HepG2 (cell line): ENCODE measurements at regions not wholly inside any gene's neighbourhood (a gene's known extent, or its start where the extent isn't known, plus 50 kb on each side); places are given as distances from the start of the nearest gene placed in this dataset.

ENCODE experiments used
- ATAC-seq: fragments of 200-7000 bp; cut with Tn5 transposase; 3 replicates; pipeline ENCODE4 v1.9.1; 2020; ENCODE audit warnings: mild to moderate bottlenecking, moderate library complexity
- BruUV-seq: library from RNA; stranded (reverse); fragments of 400-500 nt; replicated peaks from 2 replicates; lab custom pipeline; 2021; lab: Mats Ljungman, UMichigan
- CTCF ChIA-PET: fragments of 300-600 bp; formaldehyde crosslinking; extraction: SDS; loops from one replicate; lab custom pipeline; 2021; ENCODE audit warnings: low total read pairs, inconsistent platforms, low intra/inter-chr PET ratio; lab: Yijun Ruan, JAX
- POLR2A ChIA-PET: fragments of 350-600 bp; sonication (Branson Sonifier 250); formaldehyde crosslinking; loops from one replicate; lab custom pipeline; 2020; ENCODE audit warnings: antibody characterized with exemption, inconsistent platforms; lab: Yijun Ruan, JAX
- DNase-seq: peaks from one replicate; pipeline ENCODE4 v3.0.0-alpha.2; 2015; ENCODE audit warnings: low spot score
- FAIRE-seq: peaks from 3 replicates; lab custom pipeline; 2011; peaks lifted over from hg19 to GRCh38; lab: Jason Lieb, UNC
- H2AFZ ChIP-seq: one replicate; pipeline ENCODE4 v1.6.1; 2011; ENCODE audit warnings: low read length, inconsistent platforms
- H3K27ac ChIP-seq: fragments of 300-600 bp; 3 replicates; pipeline ENCODE4 v1.8.0; 2011; ENCODE audit warnings: mixed run types, mild to moderate bottlenecking, mixed read lengths, low read length, inconsistent platforms; ENCODE audit not compliant: insufficient read depth; ENCODE audit errors: extremely low read length
- H3K27me3 ChIP-seq, 2 experiments: fragments of 200-600 bp in 1 of 2; 2 replicates in 1 of 2; 3 replicates in 1 of 2; pipeline versions ENCODE4 v1.6.0 to v1.8.0; 2011; ENCODE audit warnings: low read length in 2 of 2, mild to moderate bottlenecking in 2 of 2, moderate library complexity in 2 of 2, inconsistent platforms in 1 of 2; ENCODE audit not compliant: insufficient read depth in 2 of 2, control insufficient read depth in 1 of 2
- H3K36me3 ChIP-seq, 2 experiments: fragments of 200-600 bp in 1 of 2; replicated peaks in 1 of 2; 2 replicates in 1 of 2; 3 replicates in 1 of 2; pipeline versions ENCODE4 v1.5.1 to v1.8.0; 2011; ENCODE audit warnings: low read length in 2 of 2, inconsistent platforms in 1 of 2; ENCODE audit not compliant: insufficient read depth in 2 of 2, control insufficient read depth in 1 of 2
- H3K4me1 ChIP-seq: 2 replicates; pipeline ENCODE4 v1.5.1; 2012; ENCODE audit warnings: low read length, inconsistent platforms; ENCODE audit not compliant: insufficient read depth
- H3K4me2 ChIP-seq: 2 replicates; pipeline ENCODE4 v1.6.0; 2011; ENCODE audit warnings: low read depth, low read length, inconsistent platforms
- H3K4me3 ChIP-seq, 3 experiments: fragments of 200-600 bp in 1 of 3; sonication (generic), shearing (Covaris generic) in 1 of 3; replicated peaks in 1 of 3; 2 replicates each; pipeline ENCODE4 v1.5.1; 2011 to 2016; ENCODE audit warnings: low read length in 3 of 3, inconsistent platforms in 2 of 3, low read depth in 2 of 3, mild to moderate bottlenecking in 2 of 3, control low read depth in 1 of 3, mixed read lengths in 1 of 3; ENCODE audit not compliant: insufficient read depth in 1 of 3
- H3K79me2 ChIP-seq: one replicate; pipeline ENCODE4 v1.6.1; 2011; ENCODE audit warnings: low read length, inconsistent platforms; ENCODE audit not compliant: insufficient read depth
- H3K9ac ChIP-seq: 2 replicates; pipeline ENCODE4 v1.6.0; 2011; ENCODE audit warnings: mild to moderate bottlenecking, low read depth, low read length, inconsistent platforms; ENCODE audit not compliant: insufficient read depth
- H3K9me3 ChIP-seq: 2 replicates; pipeline ENCODE4 v1.5.1; 2012; ENCODE audit warnings: mild to moderate bottlenecking, low read length
- H4K20me1 ChIP-seq: 2 replicates; pipeline ENCODE4 v1.6.0; 2011; ENCODE audit warnings: inconsistent platforms, mild to moderate bottlenecking, low read length, moderate library complexity; ENCODE audit not compliant: insufficient read depth
- CEBPG ChIP-seq: IDR thresholded peaks from 2 replicates; pipeline ENCODE4 v1.6.1; 2016
- CHD4 ChIP-seq: fragments of 200-600 bp; sonication (generic); IDR thresholded peaks from 2 replicates; pipeline ENCODE4 v1.7.0; 2017; ENCODE audit warnings: mild to moderate bottlenecking, low read length, borderline replicate concordance
- HOXA9 ChIP-seq: sonication (generic); formaldehyde crosslinking; IDR thresholded peaks from 2 replicates; pipeline ENCODE4 v1.8.1; 2022; ENCODE audit warnings: missing genetic modification reagents, mild to moderate bottlenecking, moderate library complexity, borderline replicate concordance
- MEF2D ChIP-seq: sonication (generic); formaldehyde crosslinking; IDR thresholded peaks from 2 replicates; pipeline ENCODE4 v1.5.1; 2020; ENCODE audit warnings: mild to moderate bottlenecking, missing genetic modification reagents
- MIER2 ChIP-seq: IDR thresholded peaks from 2 replicates; pipeline ENCODE4 v1.6.1; 2016; ENCODE audit warnings: missing biosample characterization, missing genetic modification reagents
- ZBTB20 ChIP-seq: sonication (generic); formaldehyde crosslinking; IDR thresholded peaks from 2 replicates; pipeline ENCODE4 v1.8.1; 2023; ENCODE audit warnings: missing genetic modification reagents, low read depth, mild to moderate bottlenecking, borderline replicate concordance
- ZC3H13 ChIP-seq: sonication (generic); formaldehyde crosslinking; IDR thresholded peaks from 2 replicates; pipeline ENCODE4 v1.8.1; 2023; ENCODE audit warnings: mild to moderate bottlenecking, missing genetic modification reagents, moderate library complexity
- ZEB1 ChIP-seq: IDR thresholded peaks from 2 replicates; pipeline ENCODE4 v1.6.1; 2012; ENCODE audit warnings: mild to moderate bottlenecking, low read depth, inconsistent platforms; ENCODE audit not compliant: insufficient replicate concordance
- ZFYVE20 ChIP-seq: sonication (generic); formaldehyde crosslinking; IDR thresholded peaks from 2 replicates; pipeline ENCODE4 v1.8.0; 2023; ENCODE audit warnings: low read depth, mild to moderate bottlenecking, moderate library complexity, missing genetic modification reagents, borderline replicate concordance
- ZNF20 ChIP-seq: sonication (generic); formaldehyde crosslinking; IDR thresholded peaks from 2 replicates; pipeline ENCODE4 v1.4.0; 2020; ENCODE audit warnings: mild to moderate bottlenecking, moderate library complexity, missing genetic modification reagents
- ZNF207 ChIP-seq: fragments of 450-650 bp; IDR thresholded peaks from 2 replicates; pipeline ENCODE4 v1.6.1; 2016; ENCODE audit warnings: antibody characterized with exemption, borderline replicate concordance
- ZNF263 ChIP-seq: sonication (generic); formaldehyde crosslinking; IDR thresholded peaks from 2 replicates; pipeline ENCODE4 v1.4.0; 2020; ENCODE audit warnings: missing genetic modification reagents
- ZNF446 ChIP-seq: sonication (generic); formaldehyde crosslinking; IDR thresholded peaks from 2 replicates; pipeline ENCODE4 v1.5.0; 2020; ENCODE audit warnings: mild to moderate bottlenecking, missing genetic modification reagents
- ZNF468 ChIP-seq: sonication (generic); formaldehyde crosslinking; IDR thresholded peaks from 2 replicates; pipeline ENCODE4 v1.8.0; 2022; ENCODE audit warnings: mild to moderate bottlenecking, moderate library complexity, missing genetic modification reagents
- ZNF605 ChIP-seq: sonication (generic); formaldehyde crosslinking; IDR thresholded peaks from 2 replicates; pipeline ENCODE4 v1.8.0; 2022; ENCODE audit warnings: mild to moderate bottlenecking, missing genetic modification reagents
- WGBS: methylation state at CpG from one replicate; pipeline ENCODE4 v1.1.6; 2017; ENCODE audit warnings: low lambda C conversion rate; 5-methylcytosine and 5-hydroxymethylcytosine counted together
- in situ Hi-C: cut with HindIII; loops from 2 replicates; pipeline ENCODE4 v1.10.0; 2017; ENCODE audit warnings: low pct_unique_long_range_greater_than_20kb; ENCODE audit not compliant: extremely low pct_ligation_motif_present
- intact Hi-C: fragments of 100-400 bp; cut with micrococcal nuclease; formaldehyde crosslinking; loops from one replicate; pipeline ENCODE4 v1.10.0; 2022; ENCODE audit not compliant: unreplicated experiment
- TF ChIP-seq, protein P1 (sequence below): sonication (generic); formaldehyde crosslinking; IDR thresholded peaks from 2 replicates; pipeline ENCODE4 v1.4.0; 2020; ENCODE audit warnings: missing genetic modification reagents, mild to moderate bottlenecking, borderline replicate concordance

DNA sequence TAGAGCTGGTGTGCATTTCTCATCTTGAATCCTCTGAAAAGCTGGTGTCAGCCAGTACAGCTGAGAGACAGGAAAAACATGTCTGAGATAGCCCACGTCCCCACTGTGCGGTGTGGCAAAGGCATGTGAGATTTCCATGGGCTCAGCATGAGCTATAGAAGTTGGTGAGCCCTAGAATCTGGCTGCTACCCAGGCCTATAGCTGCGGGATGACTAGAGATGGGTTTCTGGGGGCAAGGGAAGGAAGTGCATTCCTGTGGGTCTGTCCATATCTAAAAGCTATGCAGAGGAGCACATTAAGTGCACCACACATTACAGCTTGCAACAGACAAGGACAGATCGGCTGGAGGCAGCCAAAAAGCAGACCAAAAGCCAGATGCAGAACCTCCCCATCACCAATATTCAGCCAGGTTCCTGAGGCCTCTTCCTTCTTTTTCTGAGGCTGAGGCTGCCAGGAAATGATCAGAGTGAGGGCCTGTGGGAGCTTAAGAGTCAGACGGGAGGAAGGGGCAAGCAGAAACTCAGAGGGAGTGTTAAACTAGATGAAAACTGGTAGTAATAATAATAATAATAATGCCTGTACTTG is 55.8 kb upstream of the RANBP3L start:
- H4K20me1 ChIP-seq, result no peaks in the 10 kb centered on the region
- H3K4me3 ChIP-seq, result no peak overlapping the region
- no peak overlapping the region for H2AFZ ChIP-seq
- ChIA-PET POLR2A (no interaction called here), CTCF (no interaction called here)
- H3K79me2 ChIP-seq, result no peaks in the 10 kb centered on the region
- H3K27ac ChIP-seq, result no peak overlapping the region
- TF ChIP-seq CEBPG (CRISPR knock-in tag) (no peak), ZNF263 (CRISPR knock-in tag) (no peak), ZFYVE20 (no peak), MIER2 (CRISPR knock-in tag) (no peak), ZNF207 (no peak), ZNF446 (CRISPR knock-in tag) (no peak), HOXA9 (CRISPR knock-in tag) (no peak), ZNF468 (no peak), ZC3H13 (CRISPR knock-in tag) (no peak), CHD4 (no peak), MEF2D (CRISPR knock-in tag) (no peak), ZNF605 (CRISPR knock-in tag) (no peak), ZNF20 (CRISPR knock-in tag) (no peak), ZBTB20 (CRISPR knock-in tag) (no peak), ZEB1 (no peak)
- TF ChIP-seq, protein P1, sequence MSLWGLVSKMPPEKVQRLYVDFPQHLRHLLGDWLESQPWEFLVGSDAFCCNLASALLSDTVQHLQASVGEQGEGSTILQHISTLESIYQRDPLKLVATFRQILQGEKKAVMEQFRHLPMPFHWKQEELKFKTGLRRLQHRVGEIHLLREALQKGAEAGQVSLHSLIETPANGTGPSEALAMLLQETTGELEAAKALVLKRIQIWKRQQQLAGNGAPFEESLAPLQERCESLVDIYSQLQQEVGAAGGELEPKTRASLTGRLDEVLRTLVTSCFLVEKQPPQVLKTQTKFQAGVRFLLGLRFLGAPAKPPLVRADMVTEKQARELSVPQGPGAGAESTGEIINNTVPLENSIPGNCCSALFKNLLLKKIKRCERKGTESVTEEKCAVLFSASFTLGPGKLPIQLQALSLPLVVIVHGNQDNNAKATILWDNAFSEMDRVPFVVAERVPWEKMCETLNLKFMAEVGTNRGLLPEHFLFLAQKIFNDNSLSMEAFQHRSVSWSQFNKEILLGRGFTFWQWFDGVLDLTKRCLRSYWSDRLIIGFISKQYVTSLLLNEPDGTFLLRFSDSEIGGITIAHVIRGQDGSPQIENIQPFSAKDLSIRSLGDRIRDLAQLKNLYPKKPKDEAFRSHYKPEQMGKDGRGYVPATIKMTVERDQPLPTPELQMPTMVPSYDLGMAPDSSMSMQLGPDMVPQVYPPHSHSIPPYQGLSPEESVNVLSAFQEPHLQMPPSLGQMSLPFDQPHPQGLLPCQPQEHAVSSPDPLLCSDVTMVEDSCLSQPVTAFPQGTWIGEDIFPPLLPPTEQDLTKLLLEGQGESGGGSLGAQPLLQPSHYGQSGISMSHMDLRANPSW (CRISPR knock-in tag), result no peak
- DNase-seq (no peak), FAIRE-seq (no peak), ATAC-seq (no peak)
- H3K36me3 ChIP-seq, result no peaks in the 10 kb centered on the region
- H3K9ac ChIP-seq, result no peak overlapping the region
- no peak overlapping the region for H3K4me2 ChIP-seq
- H3K9me3 ChIP-seq, result no peaks in the 10 kb centered on the region
- no peaks in the 10 kb centered on the region; a peak in 1 of 5 replicates for H3K27me3 ChIP-seq
- WGBS, result 0% methylated on average over 5 of the region's 5 CpGs
- intact Hi-C loops, result no loop called here
- no peaks in the 10 kb centered on the region for H3K4me1 ChIP-seq
- in situ Hi-C loops, result no loop called here
- BruUV-seq, result no TSS peak
